K562 (cell line): ENCODE measurements at regions not wholly inside any gene's neighbourhood (a gene's known extent, or its start where the extent isn't known, plus 50 kb on each side); places are given as distances from the start of the nearest gene placed in this dataset.
A peak's percentile ranks its signal among the peaks of the same experiment; 100 is the strongest.

Source experiments
- ATF7 ChIP-seq: fragments of 450-650 bp; IDR thresholded peaks from 2 replicates; pipeline ENCODE4 v1.7.1; 2014; ENCODE audit warnings: mild to moderate bottlenecking, moderate library complexity
- E4F1 ChIP-seq: fragments of 250-450 bp; sonication (Bioruptor Pico); IDR thresholded peaks from 2 replicates; pipeline ENCODE4 v1.5.0; 2021; ENCODE audit warnings: mild to moderate bottlenecking, borderline replicate concordance
- FIP1L1 ChIP-seq: fragments of 200-400 bp; formaldehyde crosslinking; IDR thresholded peaks from 2 replicates; pipeline ENCODE4 v1.6.1; 2018; ENCODE audit warnings: mild to moderate bottlenecking, low read depth, low read length; ENCODE audit not compliant: poor library complexity, severe bottlenecking
- HDAC3 ChIP-seq: fragments of 450-650 bp; IDR thresholded peaks from 2 replicates; pipeline ENCODE4 v1.6.1; 2018; ENCODE audit warnings: borderline replicate concordance, mild to moderate bottlenecking, moderate library complexity; ENCODE audit not compliant: partially characterized antibody
- MGA ChIP-seq: fragments of 450-650 bp; IDR thresholded peaks from 2 replicates; pipeline ENCODE4 v1.6.1; 2016; ENCODE audit warnings: mild to moderate bottlenecking, moderate library complexity
- MNT ChIP-seq, 2 experiments: fragments of 450-650 bp; conservative IDR thresholded peaks; 2 replicates each; pipeline ENCODE4 v1.6.1; 2017; ENCODE audit warnings: mild to moderate bottlenecking in 2 of 2, moderate library complexity in 2 of 2
- NELFE ChIP-seq: IDR thresholded peaks from 2 replicates; pipeline ENCODE4 v1.6.1; 2011; ENCODE audit warnings: mild to moderate bottlenecking; ENCODE audit not compliant: insufficient read depth, insufficient read length
- PHF8 ChIP-seq: fragments of 200-600 bp; sonication (generic); IDR thresholded peaks from 2 replicates; pipeline ENCODE4 v1.6.1; 2012; ENCODE audit warnings: mixed run types, mild to moderate bottlenecking, inconsistent platforms, low read length, moderate library complexity, borderline replicate concordance
- POLR2G ChIP-seq: fragments of 200-400 bp; formaldehyde crosslinking; IDR thresholded peaks from 2 replicates; pipeline ENCODE4 v1.6.1; 2017; ENCODE audit warnings: low read depth, mild to moderate bottlenecking, antibody characterized with exemption, low read length, moderate library complexity
- TAF1 ChIP-seq: IDR thresholded peaks from 2 replicates; pipeline ENCODE4 v1.6.1; 2011; ENCODE audit warnings: mild to moderate bottlenecking, low read length, moderate library complexity; ENCODE audit not compliant: insufficient read depth, control insufficient read depth, severe bottlenecking; ENCODE audit errors: extremely low read depth

GRCh38 chr22:49368976-49369725, 458.5 kb downstream of the BRD1 start (continued):
- TF ChIP-seq MGA (peak; percentile 25; the same call in 1 of the 2 replicates), ATF7 (0 out of 2 replicates have a peak, but pooled peaks have one; percentile 17), FIP1L1 (no peak), E4F1 (CRISPR knock-in tag) (no peak), TAF1 (no peak), MNT (conservative IDR thresholded peaks at IDR 0.05) (peak in 1 of 2 experiments; percentile 48; a peak in 2 of 4 replicates), HDAC3 (no peak), POLR2G (0 out of 2 replicates have a peak, but pooled peaks have one; percentile 41), PHF8 (peak; percentile 27; the same call in 1 of the 2 replicates), NELFE (no peak)
